ENCODE measurements at regions not wholly inside any gene's neighbourhood (a gene's known extent, or its start where the extent isn't known, plus 50 kb on each side); places are given as distances from the start of the nearest gene placed in this dataset.

DNA sequence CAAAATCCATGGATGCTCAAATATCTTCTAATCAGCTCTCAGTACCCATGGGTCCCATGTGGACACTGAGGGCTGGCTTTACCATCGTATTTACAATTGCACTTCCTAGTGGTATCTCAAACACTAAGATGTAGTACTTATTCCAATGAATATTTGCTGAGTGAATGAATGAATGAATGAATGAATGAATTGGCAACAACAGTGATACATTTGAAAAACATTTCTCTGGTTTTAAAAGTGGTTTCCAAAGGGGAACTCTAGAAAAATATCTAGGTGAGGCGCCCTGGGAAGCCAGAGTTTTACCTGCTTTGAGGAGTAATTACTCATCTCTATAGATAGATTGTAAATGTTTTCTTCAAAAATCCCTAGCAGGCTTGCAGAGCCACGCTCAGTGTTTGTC, 76.6 kb downstream of the CYTL1 start:
- no peaks in the 10 kb centered on the region for H3K9me3 ChIP-seq (replicated peaks; ENCODE audit: control insufficient read depth, insufficient read depth, low read depth, low read length)
- no peak overlapping the region for H3K4me3 ChIP-seq
- H3K79me2 ChIP-seq (ENCODE audit: control insufficient read depth, insufficient read depth, low read length), result no peaks in the 10 kb centered on the region
- H3K9ac ChIP-seq (ENCODE audit: insufficient read depth in 1 of 2, low read depth in 2 of 2, low read length in 2 of 2), result no peak overlapping the region
- no peak overlapping the region for H3K27ac ChIP-seq (ENCODE audit: extremely low read depth, low read depth, low read length)
- BruUV-seq (replicated peaks), result no TSS peak
- in situ Hi-C loops (cut with MboI), result no loop called here
- peaks cover 7 to 19% of the 10 kb centered on the region in 2 experiments; a peak in 3 of 5 replicates for H3K27me3 ChIP-seq (ENCODE audit: control insufficient read depth in 2 of 2, insufficient read depth in 2 of 2, low read length in 2 of 2)
- POLR2A ChIA-PET, result interaction anchor here (0.7 kb wide), 1 partner anchor 1040 kb away, joined by 4 read pairs; no protein-coding TSS in a partner anchor
- FAIRE-seq (no peak), ATAC-seq (no peak), DNase-seq (ENCODE audit: extremely low read depth in 1 of 4, low spot score in 3 of 4) (no peak)
- H3K4me1 ChIP-seq (replicated peaks in 1 of 2; ENCODE audit: control insufficient read depth in 2 of 2, insufficient read depth in 2 of 2, low read length in 2 of 2), result no peaks in the 10 kb centered on the region
- H2AFZ ChIP-seq (ENCODE audit: low read depth, low read length), result no peak overlapping the region
- WGBS (ENCODE audit: insufficient coverage, low coverage, missing lambda C conversion rate), result 0% methylated on average over 3 of the region's 3 CpGs
- no peaks in the 10 kb centered on the region for H3K9me1 ChIP-seq (ENCODE audit: control insufficient read depth, insufficient read depth, low read length)
- CTCF ChIA-PET (ENCODE audit: low intra/inter-chr PET ratio), result no interaction called here
- no peaks in the 10 kb centered on the region; the same call in 1 of the 2 replicates for H4K20me1 ChIP-seq (replicated peaks; ENCODE audit: control insufficient read depth, insufficient read depth, low read length)
- TF ChIP-seq ZNF24 (IDR thresholded peaks at IDR 0.05), result peak; percentile 85
- TF ChIP-seq NUFIP1 (IDR thresholded peaks at IDR 0.05; ENCODE audit: partially characterized antibody), result no peak
- intact Hi-C loops (cut with micrococcal nuclease), result no loop called here
- no peak overlapping the region for H3K4me2 ChIP-seq (ENCODE audit: insufficient read depth, low read length)
- no peaks in the 10 kb centered on the region for H3K36me3 ChIP-seq (ENCODE audit: control insufficient read depth, insufficient read depth, low read length)

DNA sequence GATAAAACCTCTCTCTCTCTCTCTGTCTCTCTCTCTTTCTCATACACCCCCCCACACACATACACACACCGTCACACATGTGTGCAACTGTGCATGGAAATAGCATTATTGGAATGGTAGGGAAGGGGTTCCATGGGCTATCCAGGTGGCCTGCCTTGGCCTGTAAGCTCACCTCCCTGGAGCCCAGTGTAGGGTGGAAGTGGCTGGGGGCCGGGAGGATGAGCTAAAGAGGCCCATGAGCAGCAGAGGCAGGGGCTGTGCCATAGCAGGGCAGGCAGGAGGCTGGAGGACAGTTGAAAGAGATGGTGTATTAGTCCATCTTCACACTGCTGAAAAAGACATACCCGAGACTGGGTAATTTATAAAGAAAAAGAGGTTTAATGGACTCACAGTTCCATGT, 74.2 kb downstream of the CYTL1 start:
- no peaks in the 10 kb centered on the region for H4K20me1 ChIP-seq (replicated peaks; ENCODE audit: control insufficient read depth, insufficient read depth, low read length)
- H2AFZ ChIP-seq (ENCODE audit: low read depth, low read length), result no peak overlapping the region
- H3K4me2 ChIP-seq (ENCODE audit: insufficient read depth, low read length), result no peak overlapping the region
- no peaks in the 10 kb centered on the region for H3K36me3 ChIP-seq (ENCODE audit: control insufficient read depth, insufficient read depth, low read length)
- BruUV-seq (replicated peaks), result no TSS peak
- CTCF ChIA-PET (ENCODE audit: low intra/inter-chr PET ratio), result no interaction called here
- peaks cover 6 to 14% of the 10 kb centered on the region in 2 experiments; a peak in 3 of 5 replicates for H3K27me3 ChIP-seq (ENCODE audit: control insufficient read depth in 2 of 2, insufficient read depth in 2 of 2, low read length in 2 of 2)
- no peak overlapping the region for H3K4me3 ChIP-seq
- H3K27ac ChIP-seq (ENCODE audit: extremely low read depth, low read depth, low read length), result no peak overlapping the region
- ATAC-seq (no peak), DNase-seq (ENCODE audit: extremely low read depth in 1 of 4, low spot score in 3 of 4) (no peak), FAIRE-seq (no peak)
- no peaks in the 10 kb centered on the region for H3K9me3 ChIP-seq (replicated peaks; ENCODE audit: control insufficient read depth, insufficient read depth, low read depth, low read length)
- H3K79me2 ChIP-seq (ENCODE audit: control insufficient read depth, insufficient read depth, low read length), result no peaks in the 10 kb centered on the region
- H3K4me1 ChIP-seq (replicated peaks in 1 of 2; ENCODE audit: control insufficient read depth in 2 of 2, insufficient read depth in 2 of 2, low read length in 2 of 2), result no peaks in the 10 kb centered on the region
- H3K9ac ChIP-seq (ENCODE audit: insufficient read depth in 1 of 2, low read depth in 2 of 2, low read length in 2 of 2), result no peak overlapping the region
- POLR2A ChIA-PET, result no interaction called here
- WGBS (ENCODE audit: insufficient coverage, low coverage, missing lambda C conversion rate), result 4% methylated on average over 3 of the region's 3 CpGs
- intact Hi-C loops (cut with micrococcal nuclease), result no loop called here
- H3K9me1 ChIP-seq (ENCODE audit: control insufficient read depth, insufficient read depth, low read length), result no peaks in the 10 kb centered on the region
- in situ Hi-C loops (cut with MboI), result no loop called here
- TF ChIP-seq, protein P1, sequence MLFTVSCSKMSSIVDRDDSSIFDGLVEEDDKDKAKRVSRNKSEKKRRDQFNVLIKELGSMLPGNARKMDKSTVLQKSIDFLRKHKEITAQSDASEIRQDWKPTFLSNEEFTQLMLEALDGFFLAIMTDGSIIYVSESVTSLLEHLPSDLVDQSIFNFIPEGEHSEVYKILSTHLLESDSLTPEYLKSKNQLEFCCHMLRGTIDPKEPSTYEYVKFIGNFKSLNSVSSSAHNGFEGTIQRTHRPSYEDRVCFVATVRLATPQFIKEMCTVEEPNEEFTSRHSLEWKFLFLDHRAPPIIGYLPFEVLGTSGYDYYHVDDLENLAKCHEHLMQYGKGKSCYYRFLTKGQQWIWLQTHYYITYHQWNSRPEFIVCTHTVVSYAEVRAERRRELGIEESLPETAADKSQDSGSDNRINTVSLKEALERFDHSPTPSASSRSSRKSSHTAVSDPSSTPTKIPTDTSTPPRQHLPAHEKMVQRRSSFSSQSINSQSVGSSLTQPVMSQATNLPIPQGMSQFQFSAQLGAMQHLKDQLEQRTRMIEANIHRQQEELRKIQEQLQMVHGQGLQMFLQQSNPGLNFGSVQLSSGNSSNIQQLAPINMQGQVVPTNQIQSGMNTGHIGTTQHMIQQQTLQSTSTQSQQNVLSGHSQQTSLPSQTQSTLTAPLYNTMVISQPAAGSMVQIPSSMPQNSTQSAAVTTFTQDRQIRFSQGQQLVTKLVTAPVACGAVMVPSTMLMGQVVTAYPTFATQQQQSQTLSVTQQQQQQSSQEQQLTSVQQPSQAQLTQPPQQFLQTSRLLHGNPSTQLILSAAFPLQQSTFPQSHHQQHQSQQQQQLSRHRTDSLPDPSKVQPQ (CRISPR knock-in tag; IDR thresholded peaks at IDR 0.05; ENCODE audit: borderline replicate concordance), result no peak
- no peak for TF ChIP-seq RBM39 (optimal IDR thresholded peaks at IDR 0.05; ENCODE audit: low read depth, low read length)
- TF ChIP-seq, protein P2, sequence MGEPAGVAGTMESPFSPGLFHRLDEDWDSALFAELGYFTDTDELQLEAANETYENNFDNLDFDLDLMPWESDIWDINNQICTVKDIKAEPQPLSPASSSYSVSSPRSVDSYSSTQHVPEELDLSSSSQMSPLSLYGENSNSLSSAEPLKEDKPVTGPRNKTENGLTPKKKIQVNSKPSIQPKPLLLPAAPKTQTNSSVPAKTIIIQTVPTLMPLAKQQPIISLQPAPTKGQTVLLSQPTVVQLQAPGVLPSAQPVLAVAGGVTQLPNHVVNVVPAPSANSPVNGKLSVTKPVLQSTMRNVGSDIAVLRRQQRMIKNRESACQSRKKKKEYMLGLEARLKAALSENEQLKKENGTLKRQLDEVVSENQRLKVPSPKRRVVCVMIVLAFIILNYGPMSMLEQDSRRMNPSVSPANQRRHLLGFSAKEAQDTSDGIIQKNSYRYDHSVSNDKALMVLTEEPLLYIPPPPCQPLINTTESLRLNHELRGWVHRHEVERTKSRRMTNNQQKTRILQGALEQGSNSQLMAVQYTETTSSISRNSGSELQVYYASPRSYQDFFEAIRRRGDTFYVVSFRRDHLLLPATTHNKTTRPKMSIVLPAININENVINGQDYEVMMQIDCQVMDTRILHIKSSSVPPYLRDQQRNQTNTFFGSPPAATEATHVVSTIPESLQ (CRISPR knock-in tag; IDR thresholded peaks at IDR 0.05), result no peak
- TF ChIP-seq, protein P3, sequence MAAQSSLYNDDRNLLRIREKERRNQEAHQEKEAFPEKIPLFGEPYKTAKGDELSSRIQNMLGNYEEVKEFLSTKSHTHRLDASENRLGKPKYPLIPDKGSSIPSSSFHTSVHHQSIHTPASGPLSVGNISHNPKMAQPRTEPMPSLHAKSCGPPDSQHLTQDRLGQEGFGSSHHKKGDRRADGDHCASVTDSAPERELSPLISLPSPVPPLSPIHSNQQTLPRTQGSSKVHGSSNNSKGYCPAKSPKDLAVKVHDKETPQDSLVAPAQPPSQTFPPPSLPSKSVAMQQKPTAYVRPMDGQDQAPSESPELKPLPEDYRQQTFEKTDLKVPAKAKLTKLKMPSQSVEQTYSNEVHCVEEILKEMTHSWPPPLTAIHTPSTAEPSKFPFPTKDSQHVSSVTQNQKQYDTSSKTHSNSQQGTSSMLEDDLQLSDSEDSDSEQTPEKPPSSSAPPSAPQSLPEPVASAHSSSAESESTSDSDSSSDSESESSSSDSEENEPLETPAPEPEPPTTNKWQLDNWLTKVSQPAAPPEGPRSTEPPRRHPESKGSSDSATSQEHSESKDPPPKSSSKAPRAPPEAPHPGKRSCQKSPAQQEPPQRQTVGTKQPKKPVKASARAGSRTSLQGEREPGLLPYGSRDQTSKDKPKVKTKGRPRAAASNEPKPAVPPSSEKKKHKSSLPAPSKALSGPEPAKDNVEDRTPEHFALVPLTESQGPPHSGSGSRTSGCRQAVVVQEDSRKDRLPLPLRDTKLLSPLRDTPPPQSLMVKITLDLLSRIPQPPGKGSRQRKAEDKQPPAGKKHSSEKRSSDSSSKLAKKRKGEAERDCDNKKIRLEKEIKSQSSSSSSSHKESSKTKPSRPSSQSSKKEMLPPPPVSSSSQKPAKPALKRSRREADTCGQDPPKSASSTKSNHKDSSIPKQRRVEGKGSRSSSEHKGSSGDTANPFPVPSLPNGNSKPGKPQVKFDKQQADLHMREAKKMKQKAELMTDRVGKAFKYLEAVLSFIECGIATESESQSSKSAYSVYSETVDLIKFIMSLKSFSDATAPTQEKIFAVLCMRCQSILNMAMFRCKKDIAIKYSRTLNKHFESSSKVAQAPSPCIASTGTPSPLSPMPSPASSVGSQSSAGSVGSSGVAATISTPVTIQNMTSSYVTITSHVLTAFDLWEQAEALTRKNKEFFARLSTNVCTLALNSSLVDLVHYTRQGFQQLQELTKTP (IDR thresholded peaks at IDR 0.05; ENCODE audit: low read depth in 1 of 2, partially characterized antibody in 2 of 2), result no peak

All from K562 (cell line).